Esophagus squamous epithelium (tissue), 5 donors: ENCODE measurements at regions not wholly inside any gene's neighbourhood (a gene's known extent, or its start where the extent isn't known, plus 50 kb on each side); places are given as distances from the start of the nearest gene placed in this dataset.

ENCODE experiments used
- DNase-seq: peaks from one replicate; lab custom pipeline; 2025; lab: John Stamatoyannopoulos, UW
- H3K27ac ChIP-seq, 4 donors: fragments of 200-600 bp; sonication (generic); one replicate each; pipeline ENCODE4 v1.5.1; 2016 to 2019; ENCODE audit warnings: mild to moderate bottlenecking in 1 of 4
- H3K27me3 ChIP-seq, 4 donors: fragments of 200-600 bp; sonication (generic); 1 replicate in 3 of 4; 2 replicates in 1 of 4; pipeline versions ENCODE4 v1.5.1 to v1.6.0; 2017 to 2021; ENCODE audit warnings: antibody characterized with exemption in 1 of 4
- H3K36me3 ChIP-seq, 3 donors: fragments of 200-600 bp; sonication (generic); one replicate each; pipeline ENCODE4 v1.5.1; 2016 to 2019
- H3K4me1 ChIP-seq, 3 donors: fragments of 200-600 bp; sonication (generic); one replicate each; pipeline ENCODE4 v1.5.1; 2017 to 2019
- H3K4me3 ChIP-seq, 4 donors: fragments of 200-600 bp; sonication (generic); 1 replicate in 3 of 4; 2 replicates in 1 of 4; pipeline ENCODE4 v1.5.1; 2016 to 2019; ENCODE audit warnings: mild to moderate bottlenecking in 2 of 4, moderate library complexity in 1 of 4
- H3K9me3 ChIP-seq, 3 donors: fragments of 200-600 bp; sonication (generic); one replicate each; pipeline ENCODE4 v1.5.1; 2016 to 2019
- POLR2A ChIP-seq, 4 donors: fragments of 450-650 bp; IDR thresholded peaks; one replicate each; pipeline ENCODE4 v1.6.1; 2017; ENCODE audit warnings: antibody characterized with exemption in 4 of 4, mild to moderate bottlenecking in 4 of 4, moderate library complexity in 3 of 4
- WGBS, 2 donors: methylation state at CpG; one replicate each; pipeline ENCODE4 v1.1.5; 2018; 5-methylcytosine and 5-hydroxymethylcytosine counted together
- intact Hi-C: fragments of 100-400 bp; cut with DNase I; formaldehyde crosslinking; loops from one replicate; pipeline ENCODE4 v1.15.0; 2022
- TF ChIP-seq, protein P1 (sequence below), 6 experiments: fragments of 450-650 bp in 4 of 6; fragments of 200-600 bp in 2 of 6; sonication (generic) in 2 of 6; IDR thresholded peaks; one replicate each; pipeline ENCODE4 v1.5.1; 2016 to 2019; ENCODE audit warnings: antibody characterized with exemption in 6 of 6, mild to moderate bottlenecking in 4 of 6, moderate library complexity in 4 of 6
- donor health status: DM: yes; HTN: yes; CAD: no.

GRCh38 chr5:124972703-124973102 lies 226.3 kb upstream of the ZNF608 start:
- Histone ChIP-seq H3K27ac (no peak overlapping the region), H3K36me3 (no peaks in the 10 kb centered on the region), H3K4me3 (no peak overlapping the region), H3K9me3 (no peaks in the 10 kb centered on the region), H3K4me1 (no peaks in the 10 kb centered on the region), H3K27me3 (no peaks in the 10 kb centered on the region)
- TF ChIP-seq, protein P1, sequence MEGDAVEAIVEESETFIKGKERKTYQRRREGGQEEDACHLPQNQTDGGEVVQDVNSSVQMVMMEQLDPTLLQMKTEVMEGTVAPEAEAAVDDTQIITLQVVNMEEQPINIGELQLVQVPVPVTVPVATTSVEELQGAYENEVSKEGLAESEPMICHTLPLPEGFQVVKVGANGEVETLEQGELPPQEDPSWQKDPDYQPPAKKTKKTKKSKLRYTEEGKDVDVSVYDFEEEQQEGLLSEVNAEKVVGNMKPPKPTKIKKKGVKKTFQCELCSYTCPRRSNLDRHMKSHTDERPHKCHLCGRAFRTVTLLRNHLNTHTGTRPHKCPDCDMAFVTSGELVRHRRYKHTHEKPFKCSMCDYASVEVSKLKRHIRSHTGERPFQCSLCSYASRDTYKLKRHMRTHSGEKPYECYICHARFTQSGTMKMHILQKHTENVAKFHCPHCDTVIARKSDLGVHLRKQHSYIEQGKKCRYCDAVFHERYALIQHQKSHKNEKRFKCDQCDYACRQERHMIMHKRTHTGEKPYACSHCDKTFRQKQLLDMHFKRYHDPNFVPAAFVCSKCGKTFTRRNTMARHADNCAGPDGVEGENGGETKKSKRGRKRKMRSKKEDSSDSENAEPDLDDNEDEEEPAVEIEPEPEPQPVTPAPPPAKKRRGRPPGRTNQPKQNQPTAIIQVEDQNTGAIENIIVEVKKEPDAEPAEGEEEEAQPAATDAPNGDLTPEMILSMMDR (IDR thresholded peaks at IDR 0.05), result no peak
- TF ChIP-seq POLR2A (IDR thresholded peaks at IDR 0.05), result no peak
- intact Hi-C loops, result no loop called here
- DNase-seq, result no peak
- WGBS, 2 donors, result 96 to 98% methylated on average over 6 of the region's 6 CpGs

GRCh38 chr5:124973661-124974060 lies 227.2 kb upstream of the ZNF608 start:
- no peak for DNase-seq
- no peak for TF ChIP-seq POLR2A (IDR thresholded peaks at IDR 0.05)
- TF ChIP-seq, protein P1 (IDR thresholded peaks at IDR 0.05), result no peak
- 61 to 78% methylated on average over 5 to 6 of the region's 6 CpGs for WGBS, 2 donors
- intact Hi-C loops, result no loop called here
- no peaks in the 10 kb centered on the region for H3K36me3 ChIP-seq
- no peak overlapping the region for H3K27ac ChIP-seq
- no peaks in the 10 kb centered on the region for H3K9me3 ChIP-seq
- H3K4me1 ChIP-seq, result no peaks in the 10 kb centered on the region
- H3K27me3 ChIP-seq, result no peaks in the 10 kb centered on the region
- no peak overlapping the region for H3K4me3 ChIP-seq

DNA sequence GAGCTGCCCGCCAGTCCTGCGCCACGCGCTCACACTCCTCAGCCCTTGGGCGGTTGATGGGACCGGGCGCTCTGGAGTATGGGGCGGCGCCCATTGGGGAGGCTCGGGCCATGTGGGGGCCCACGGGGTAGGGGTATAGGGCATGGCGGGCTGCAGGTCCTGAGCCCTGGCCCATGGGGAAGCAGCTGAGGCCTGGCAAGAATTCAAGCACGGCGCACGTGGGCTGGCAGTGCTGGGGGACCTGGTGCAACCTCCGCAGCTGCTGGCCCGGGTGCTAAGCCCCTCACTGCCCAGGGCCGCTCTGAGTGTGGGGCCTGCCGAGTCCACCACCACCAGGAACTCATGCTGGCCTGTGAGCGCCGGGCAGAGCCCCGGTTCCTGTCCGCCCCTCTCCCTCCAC lies 229.6 kb upstream of the ZNF608 start:
- WGBS, 2 donors, result 100% methylated on average over 4 of the region's 23 CpGs; no CpG with 5 or more reads in 1 of the 2 donors
- TF ChIP-seq, protein P1 (IDR thresholded peaks at IDR 0.05), result no peak
- no peak for TF ChIP-seq POLR2A (IDR thresholded peaks at IDR 0.05)
- H3K27ac ChIP-seq, result no peak overlapping the region
- no peak for DNase-seq
- no peak overlapping the region for H3K4me3 ChIP-seq
- peaks cover 0 to 20% (median 4%) of the 10 kb centered on the region in 3 donors for H3K4me1 ChIP-seq
- no peaks in the 10 kb centered on the region for H3K27me3 ChIP-seq
- no peaks in the 10 kb centered on the region for H3K9me3 ChIP-seq
- intact Hi-C loops, result no loop called here
- no peaks in the 10 kb centered on the region for H3K36me3 ChIP-seq

DNA sequence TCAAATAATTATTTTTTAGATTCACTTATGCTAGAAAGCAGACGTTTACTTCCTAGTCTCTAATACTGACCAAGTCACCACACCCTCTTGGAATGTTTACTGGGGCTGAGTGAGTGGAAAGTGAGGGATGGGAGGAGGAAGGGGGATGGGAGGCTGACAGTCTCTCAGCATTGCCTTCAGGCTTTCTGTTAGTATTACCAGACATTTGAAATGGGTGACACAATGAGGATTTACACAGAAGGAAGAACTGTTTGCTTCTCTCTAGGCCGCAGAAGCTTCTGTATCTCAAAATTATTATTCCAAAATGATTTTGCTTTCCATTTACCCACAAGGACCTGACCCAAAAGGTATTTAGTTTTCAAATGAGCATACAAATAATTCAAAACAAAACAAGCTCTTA lies 232.8 kb upstream of the ZNF608 start:
- no peak for DNase-seq
- Histone ChIP-seq H3K27ac (no peak overlapping the region), H3K4me1 (peaks cover 0 to 26% (median 4%) of the 10 kb centered on the region in 3 donors), H3K36me3 (no peaks in the 10 kb centered on the region), H3K4me3 (no peak overlapping the region), H3K9me3 (peaks cover 0 to 13% (median 7%) of the 10 kb centered on the region in 3 donors), H3K27me3 (no peaks in the 10 kb centered on the region)
- intact Hi-C loops, result no loop called here
- WGBS, 2 donors, result 46 to 55% methylated on average over 2 of the region's 2 CpGs
- TF ChIP-seq, protein P1 (IDR thresholded peaks at IDR 0.05), result no peak
- TF ChIP-seq POLR2A (IDR thresholded peaks at IDR 0.05), result no peak

DNA sequence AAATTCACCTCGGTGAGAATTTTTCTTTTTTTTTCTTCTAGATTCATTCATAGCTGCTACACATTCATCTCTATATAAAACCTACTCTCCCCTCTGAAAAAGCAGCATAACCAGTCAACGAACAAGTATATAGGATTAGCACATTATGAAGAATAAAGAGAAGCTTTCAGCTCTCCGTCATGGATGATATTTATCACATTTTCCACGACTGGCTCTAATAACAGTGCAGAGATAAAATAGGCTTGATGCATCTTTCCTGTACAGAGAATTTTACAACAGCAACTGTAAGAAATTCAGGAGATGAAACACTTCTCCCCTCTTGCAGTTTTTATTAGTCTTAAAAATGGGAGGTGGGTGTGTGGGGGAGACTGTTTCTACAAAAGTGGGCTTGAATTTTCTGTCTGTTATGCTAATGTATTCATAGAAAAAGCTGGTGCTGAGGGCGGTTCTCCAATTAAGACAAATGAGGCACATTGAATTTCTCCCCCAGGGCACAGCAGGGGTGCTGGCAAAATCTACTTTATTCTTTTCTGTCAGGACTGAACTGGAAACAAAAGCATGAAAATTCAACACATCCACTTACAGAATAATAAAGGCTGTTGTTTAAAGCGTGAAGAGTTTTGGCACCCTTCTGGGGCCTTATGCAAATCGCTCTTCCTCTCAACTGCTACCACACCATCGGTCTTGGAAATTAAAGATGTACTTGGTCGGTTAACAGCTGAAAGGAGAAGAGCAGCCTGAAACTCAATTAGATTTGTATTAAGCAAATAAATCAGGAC lies 233.9 kb upstream of the ZNF608 start:
- H3K4me3 ChIP-seq, result no peak overlapping the region
- H3K27ac ChIP-seq, result no peak overlapping the region

More for the DNA sequence above, 233.9 kb upstream of the ZNF608 start:
- Histone ChIP-seq H3K36me3 (no peaks in the 10 kb centered on the region), H3K4me1 (peaks cover 0 to 26% (median 4%) of the 10 kb centered on the region in 3 donors), H3K27me3 (no peaks in the 10 kb centered on the region), H3K9me3 (peaks cover 0 to 14% (median 7%) of the 10 kb centered on the region in 3 donors)
- TF ChIP-seq, protein P1 (IDR thresholded peaks at IDR 0.05), result no peak
- no peak for TF ChIP-seq POLR2A (IDR thresholded peaks at IDR 0.05)
- WGBS, 2 donors, result 29 to 35% methylated on average over 9 of the region's 9 CpGs
- intact Hi-C loops, result no loop called here
- DNase-seq, result no peak
